ENCODE measurements at regions not wholly inside any gene's neighbourhood (a gene's known extent, or its start where the extent isn't known, plus 50 kb on each side); places are given as distances from the start of the nearest gene placed in this dataset.
"Not testable (repeated sequence)": the region's sequence is repeated elsewhere in the genome, so short reads cannot be mapped to it uniquely, and the experiment has no call there.

DNA sequence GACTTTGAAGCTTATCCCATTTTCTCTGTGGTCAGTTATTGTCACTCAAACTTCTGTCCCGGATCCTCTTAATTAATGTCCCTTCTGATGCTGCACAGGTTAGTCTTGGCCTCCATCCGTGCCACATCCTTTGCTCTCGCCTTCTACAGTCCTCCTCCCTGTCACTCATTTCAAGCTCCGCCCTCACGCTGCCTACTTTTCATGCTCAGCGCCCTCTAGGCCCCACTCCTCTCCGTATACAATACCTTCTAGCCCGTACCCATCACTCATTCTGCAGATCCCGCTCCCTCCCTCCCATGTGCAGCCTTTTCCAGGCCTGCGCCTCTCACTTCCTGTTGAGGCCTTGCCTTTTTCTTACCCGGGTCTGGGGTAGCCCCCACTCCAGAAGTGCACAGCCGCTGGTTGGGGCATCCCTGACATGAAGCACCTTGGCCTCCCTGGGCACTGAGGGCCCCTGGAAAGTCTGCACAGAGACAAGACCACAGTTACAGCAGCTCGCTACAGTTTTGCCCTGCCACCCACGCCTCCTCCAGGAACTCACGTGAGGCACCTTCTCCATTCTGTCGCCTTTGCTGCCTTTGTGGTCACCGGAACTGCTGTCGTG is 88.5 kb upstream of the SLC25A48 start:
- TF ChIP-seq, protein P1, sequence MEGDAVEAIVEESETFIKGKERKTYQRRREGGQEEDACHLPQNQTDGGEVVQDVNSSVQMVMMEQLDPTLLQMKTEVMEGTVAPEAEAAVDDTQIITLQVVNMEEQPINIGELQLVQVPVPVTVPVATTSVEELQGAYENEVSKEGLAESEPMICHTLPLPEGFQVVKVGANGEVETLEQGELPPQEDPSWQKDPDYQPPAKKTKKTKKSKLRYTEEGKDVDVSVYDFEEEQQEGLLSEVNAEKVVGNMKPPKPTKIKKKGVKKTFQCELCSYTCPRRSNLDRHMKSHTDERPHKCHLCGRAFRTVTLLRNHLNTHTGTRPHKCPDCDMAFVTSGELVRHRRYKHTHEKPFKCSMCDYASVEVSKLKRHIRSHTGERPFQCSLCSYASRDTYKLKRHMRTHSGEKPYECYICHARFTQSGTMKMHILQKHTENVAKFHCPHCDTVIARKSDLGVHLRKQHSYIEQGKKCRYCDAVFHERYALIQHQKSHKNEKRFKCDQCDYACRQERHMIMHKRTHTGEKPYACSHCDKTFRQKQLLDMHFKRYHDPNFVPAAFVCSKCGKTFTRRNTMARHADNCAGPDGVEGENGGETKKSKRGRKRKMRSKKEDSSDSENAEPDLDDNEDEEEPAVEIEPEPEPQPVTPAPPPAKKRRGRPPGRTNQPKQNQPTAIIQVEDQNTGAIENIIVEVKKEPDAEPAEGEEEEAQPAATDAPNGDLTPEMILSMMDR (IDR thresholded peaks at IDR 0.05; ENCODE audit: insufficient read depth, low read length, poor library complexity, severe bottlenecking) = no peak
- DNase-seq (ENCODE audit: low read depth) = no peak
- H3K36me3 ChIP-seq (ENCODE audit: control insufficient read depth, insufficient read depth, low read length) = no peaks in the 10 kb centered on the region
- no peak overlapping the region for H3K4me3 ChIP-seq (ENCODE audit: low read depth, low read length)
- no peaks in the 10 kb centered on the region for H3K27me3 ChIP-seq (ENCODE audit: control insufficient read depth, insufficient read depth, low read length)

DNA sequence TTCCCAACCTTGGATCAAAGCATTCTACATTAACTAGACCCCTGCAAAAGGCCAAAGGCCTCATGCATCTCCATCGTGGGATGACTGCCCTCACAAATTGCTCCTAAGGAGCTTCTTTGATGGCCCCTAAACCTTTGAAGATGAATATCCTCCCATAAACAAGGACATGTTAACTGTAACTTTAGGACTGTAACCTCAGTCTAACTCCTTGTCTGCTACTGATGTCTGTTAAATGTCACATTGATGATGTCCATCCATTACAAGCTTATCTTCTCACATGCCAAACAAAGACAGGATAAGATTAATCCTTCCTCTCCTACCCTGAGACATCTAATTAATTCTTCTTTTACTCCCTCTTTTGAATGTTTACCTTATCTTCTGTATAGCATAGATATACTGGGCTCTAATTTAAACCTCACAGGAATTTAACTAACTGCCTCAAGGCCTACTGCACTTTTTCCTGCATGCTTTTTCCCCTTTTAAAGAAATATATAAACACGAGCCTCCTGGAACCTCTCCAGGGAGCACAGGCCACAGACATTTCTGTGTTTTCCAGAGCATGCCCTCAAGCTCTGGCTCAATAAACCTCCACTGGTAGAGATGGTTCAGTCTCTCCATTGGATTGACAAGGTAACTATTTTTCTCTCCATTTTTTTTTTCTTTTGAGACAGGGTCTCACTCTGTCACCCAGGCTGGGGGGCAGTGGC is 90.6 kb upstream of the SLC25A48 start:
- TF ChIP-seq, protein P1 (IDR thresholded peaks at IDR 0.05; ENCODE audit: insufficient read depth, low read length, poor library complexity, severe bottlenecking) = no peak
- Histone ChIP-seq H3K4me3 (ENCODE audit: low read depth, low read length) (no peak overlapping the region), H3K27me3 (ENCODE audit: control insufficient read depth, insufficient read depth, low read length) (no peaks in the 10 kb centered on the region), H3K36me3 (ENCODE audit: control insufficient read depth, insufficient read depth, low read length) (no peaks in the 10 kb centered on the region)
- no peak for DNase-seq (ENCODE audit: low read depth)

DNA sequence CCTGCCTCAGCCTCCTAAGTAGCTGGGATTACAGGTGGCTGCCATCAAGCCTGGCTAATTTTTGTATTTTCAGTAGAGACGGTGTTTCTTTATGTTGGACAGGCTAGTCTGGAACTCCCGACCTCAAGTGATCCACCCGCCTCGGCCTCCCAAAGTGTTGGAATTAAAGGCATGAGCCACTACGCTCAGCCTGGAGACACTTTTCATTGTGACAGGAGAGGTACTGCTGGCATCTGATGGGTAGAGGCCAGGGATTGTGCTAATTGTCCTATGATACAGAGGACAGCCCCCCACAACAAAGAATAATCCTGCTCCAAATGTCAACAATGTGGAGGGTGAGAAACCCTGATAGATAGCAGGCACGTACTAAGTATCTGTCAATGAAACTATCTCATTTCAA is 91.3 kb upstream of the SLC25A48 start:
- H3K4me3 ChIP-seq (ENCODE audit: low read depth, low read length) = no peak overlapping the region
- TF ChIP-seq, protein P1 (IDR thresholded peaks at IDR 0.05; ENCODE audit: insufficient read depth, low read length, poor library complexity, severe bottlenecking) = no peak
- no peak for DNase-seq (ENCODE audit: low read depth)
- no peaks in the 10 kb centered on the region for H3K36me3 ChIP-seq (ENCODE audit: control insufficient read depth, insufficient read depth, low read length)
- H3K27me3 ChIP-seq (ENCODE audit: control insufficient read depth, insufficient read depth, low read length) = no peaks in the 10 kb centered on the region

DNA sequence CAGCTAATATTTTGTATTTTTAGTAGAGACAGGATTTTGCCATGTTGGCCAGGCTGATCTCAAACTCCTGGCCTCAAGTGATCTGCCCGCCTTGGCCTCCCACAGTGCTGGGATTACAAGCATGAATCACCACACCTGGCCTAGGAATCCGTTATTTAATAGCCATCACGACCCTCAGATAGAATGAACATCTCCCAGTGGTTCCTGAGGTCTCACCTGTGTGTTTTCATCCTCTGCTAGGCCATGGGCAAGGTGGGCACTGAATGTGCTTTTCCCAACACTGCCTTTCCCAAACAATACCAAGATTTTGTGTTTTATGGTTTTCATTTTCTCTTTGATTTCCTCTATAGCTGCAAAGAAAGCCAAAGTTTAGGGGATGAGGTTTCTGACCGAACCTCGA is 92.2 kb upstream of the SLC25A48 start:
- not testable (repeated sequence) for H3K27me3 ChIP-seq (ENCODE audit: control insufficient read depth, insufficient read depth, low read length); DNase-seq (ENCODE audit: low read depth); H3K4me3 ChIP-seq (ENCODE audit: low read depth, low read length); H3K36me3 ChIP-seq (ENCODE audit: control insufficient read depth, insufficient read depth, low read length)

DNA sequence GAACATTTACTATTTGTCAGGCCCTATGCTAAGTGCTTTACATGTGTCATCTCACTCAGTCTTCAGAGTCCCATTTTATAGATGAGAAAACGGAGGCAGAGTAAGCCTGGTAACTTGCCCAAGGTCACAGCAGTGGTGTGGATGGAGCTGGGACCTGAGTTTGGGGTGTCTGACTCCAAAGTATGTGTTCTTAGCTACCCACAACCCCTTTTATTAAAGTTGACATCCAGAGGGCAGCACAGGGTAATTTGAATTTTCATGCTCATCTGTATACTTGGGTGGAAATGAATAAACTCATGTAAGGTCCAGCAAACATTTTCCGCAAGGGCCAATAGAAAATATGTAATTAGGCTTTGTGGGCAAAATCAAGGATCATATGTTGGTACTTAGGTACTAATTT is 93.4 kb upstream of the SLC25A48 start:
- no peak for DNase-seq (ENCODE audit: low read depth)
- Histone ChIP-seq H3K36me3 (ENCODE audit: control insufficient read depth, insufficient read depth, low read length) (no peaks in the 10 kb centered on the region), H3K4me3 (ENCODE audit: low read depth, low read length) (no peak overlapping the region), H3K27me3 (ENCODE audit: control insufficient read depth, insufficient read depth, low read length) (no peaks in the 10 kb centered on the region)
- TF ChIP-seq, protein P1 (IDR thresholded peaks at IDR 0.05; ENCODE audit: insufficient read depth, low read length, poor library complexity, severe bottlenecking) = no peak

DNA sequence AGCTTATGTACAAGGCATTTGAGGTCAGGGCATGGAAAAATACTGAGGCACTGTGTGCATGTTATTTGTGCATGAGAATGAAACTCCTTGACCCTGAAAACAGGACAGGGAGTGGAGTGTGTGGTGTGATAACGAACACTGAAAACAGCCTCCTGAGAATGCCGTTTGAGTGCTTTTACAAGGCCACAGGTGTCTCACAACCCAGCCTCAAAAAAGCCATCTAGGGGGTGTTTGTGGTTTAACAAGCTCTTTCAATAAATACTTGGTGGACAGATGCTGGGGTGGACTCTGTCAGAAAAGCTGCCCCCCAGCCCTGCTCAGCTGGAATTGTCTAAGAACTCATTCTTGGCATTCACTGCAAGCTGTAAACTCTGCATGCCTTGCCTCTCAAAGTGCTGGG is 94.0 kb upstream of the SLC25A48 start:
- no peak for DNase-seq (ENCODE audit: low read depth)

More for the DNA sequence above, 94.0 kb upstream of the SLC25A48 start:
- Histone ChIP-seq H3K4me3 (ENCODE audit: low read depth, low read length) (no peak overlapping the region), H3K36me3 (ENCODE audit: control insufficient read depth, insufficient read depth, low read length) (no peaks in the 10 kb centered on the region), H3K27me3 (ENCODE audit: control insufficient read depth, insufficient read depth, low read length) (no peaks in the 10 kb centered on the region)
- TF ChIP-seq, protein P1 (IDR thresholded peaks at IDR 0.05; ENCODE audit: insufficient read depth, low read length, poor library complexity, severe bottlenecking) = no peak
